Common myeloid progenitor, CD34-positive (primary cell): ENCODE measurements at regions not wholly inside any gene's neighbourhood (a gene's known extent, or its start where the extent isn't known, plus 50 kb on each side); places are given as distances from the start of the nearest gene placed in this dataset.

Source experiments
- CTCF ChIA-PET: fragments of 350-600 bp; sonication (Branson Sonifier 250); formaldehyde crosslinking; loops from one replicate; lab custom pipeline; 2021; ENCODE audit warnings: antibody characterized with exemption; lab: Charles Lee
- POLR2A ChIA-PET: fragments of 350-600 bp; sonication (Branson Sonifier 250); formaldehyde crosslinking; loops from one replicate; lab custom pipeline; 2021; ENCODE audit warnings: antibody characterized with exemption; lab: Charles Lee
- DNase-seq, 3 donors: peaks; one replicate each; pipeline versions ENCODE4 v3.0.0 to v3.0.0-alpha.2; 2013
- H3K27ac ChIP-seq, 2 experiments: 1 replicate in 1 of 2; 2 replicates in 1 of 2; pipeline ENCODE4 v1.7.0; 2013; ENCODE audit warnings: inconsistent platforms in 2 of 2, low read length in 2 of 2, mild to moderate bottlenecking in 2 of 2, low read depth in 1 of 2, moderate library complexity in 1 of 2; ENCODE audit not compliant: severe bottlenecking in 2 of 2, insufficient read depth in 1 of 2, poor library complexity in 1 of 2
- H3K27me3 ChIP-seq, 5 experiments: replicated peaks in 2 of 5; 1 replicate in 3 of 5; 2 replicates in 2 of 5; pipeline versions ENCODE4 v1.6.1 to v1.7.0; 2013; ENCODE audit warnings: low read length in 4 of 5, mild to moderate bottlenecking in 2 of 5, moderate library complexity in 2 of 5, inconsistent platforms in 1 of 5; ENCODE audit not compliant: insufficient read depth in 5 of 5, control insufficient read depth in 4 of 5
- H3K36me3 ChIP-seq, 4 experiments: 1 replicate in 2 of 4; 2 replicates in 2 of 4; pipeline versions ENCODE4 v1.6.1 to v1.7.0; 2013; ENCODE audit warnings: low read length in 3 of 4, control low read depth in 1 of 4, mild to moderate bottlenecking in 1 of 4; ENCODE audit not compliant: control insufficient read depth in 4 of 4, insufficient read depth in 4 of 4
- H3K4me1 ChIP-seq, 4 experiments: 1 replicate in 3 of 4; 2 replicates in 1 of 4; pipeline versions ENCODE4 v1.6.1 to v1.7.1; 2013; ENCODE audit warnings: low read length in 3 of 4, mild to moderate bottlenecking in 3 of 4, control low read depth in 1 of 4, inconsistent platforms in 1 of 4, moderate library complexity in 1 of 4; ENCODE audit not compliant: control insufficient read depth in 4 of 4, insufficient read depth in 4 of 4; ENCODE audit errors: control extremely low read depth in 1 of 4
- H3K4me3 ChIP-seq, 7 experiments: 1 replicate in 4 of 7; 2 replicates in 3 of 7; pipeline versions ENCODE4 v1.5.1 to v1.7.0; 2013; ENCODE audit warnings: mild to moderate bottlenecking in 7 of 7, low read length in 6 of 7, moderate library complexity in 6 of 7, inconsistent platforms in 2 of 7, low read depth in 2 of 7, control low read depth in 1 of 7; ENCODE audit not compliant: insufficient read depth in 4 of 7, control insufficient read depth in 1 of 7; ENCODE audit errors: extremely low read depth in 1 of 7
- H3K9me3 ChIP-seq, 5 experiments: 1 replicate in 4 of 5; 2 replicates in 1 of 5; pipeline versions ENCODE4 v1.6.1 to v1.7.1; 2013; ENCODE audit warnings: low read length in 4 of 5, mild to moderate bottlenecking in 2 of 5, inconsistent platforms in 1 of 5, low read depth in 1 of 5, moderate library complexity in 1 of 5; ENCODE audit not compliant: control insufficient read depth in 4 of 5, insufficient read depth in 2 of 5; ENCODE audit errors: control extremely low read depth in 1 of 5
- WGBS: methylation state at CpG from one replicate; pipeline ENCODE4 v1.1.5; 2013; ENCODE audit not compliant: insufficient coverage; 5-methylcytosine and 5-hydroxymethylcytosine counted together

- Histone ChIP-seq H3K36me3 (no peaks in the 10 kb centered on the region), H3K4me3 (no peak overlapping the region), H3K9me3 (peaks cover 0 to 14% (median 3%) of the 10 kb centered on the region in 5 experiments), H3K27me3 (peaks cover 0 to 3% (median 0%) of the 10 kb centered on the region in 5 experiments), H3K27ac (no peak overlapping the region), H3K4me1 (no peaks in the 10 kb centered on the region)
- CTCF ChIA-PET = no interaction called here
- POLR2A ChIA-PET = no interaction called here
- no peak for DNase-seq
- 91% methylated on average over 6 of the region's 6 CpGs for WGBS
These were observed 357.2 kb upstream of the SULF2 start for GRCh38 chr20:48142516-48142773.

GRCh38 chr20:48141660-48142515 is 356.6 kb upstream of the SULF2 start:
- H3K9me3 ChIP-seq = peaks cover 0 to 14% (median 3%) of the 10 kb centered on the region in 5 experiments
- no peaks in the 10 kb centered on the region for H3K4me1 ChIP-seq
- CTCF ChIA-PET = no interaction called here
- H3K27ac ChIP-seq = no peak overlapping the region
- peaks cover 0 to 3% (median 0%) of the 10 kb centered on the region in 5 experiments for H3K27me3 ChIP-seq
- 100% methylated on average over 3 of the region's 5 CpGs for WGBS
- H3K36me3 ChIP-seq = no peaks in the 10 kb centered on the region
- DNase-seq = no peak
- H3K4me3 ChIP-seq = no peak overlapping the region
- POLR2A ChIA-PET = no interaction called here

- H3K36me3 ChIP-seq = no peaks in the 10 kb centered on the region
- no peak overlapping the region for H3K4me3 ChIP-seq
- H3K4me1 ChIP-seq = no peaks in the 10 kb centered on the region
- DNase-seq = no peak
- CTCF ChIA-PET = interaction anchor here (0.5 kb wide), 1 partner anchor 144 kb away, joined by 4 read pairs; no protein-coding TSS in a partner anchor
- POLR2A ChIA-PET = no interaction called here
- peaks cover 0 to 14% (median 3%) of the 10 kb centered on the region in 5 experiments for H3K9me3 ChIP-seq
- H3K27me3 ChIP-seq = peaks cover 0 to 4% (median 0%) of the 10 kb centered on the region in 5 experiments
- WGBS = 88% methylated on average over 6 of the region's 6 CpGs
- no peak overlapping the region for H3K27ac ChIP-seq
These were observed 354.2 kb upstream of the SULF2 start for GRCh38 chr20:48139262-48140041.

GRCh38 chr20:48132834-48133233 is 347.6 kb upstream of the SULF2 start:
- ChIA-PET CTCF (no interaction called here), POLR2A (no interaction called here)
- H3K36me3 ChIP-seq = no peaks in the 10 kb centered on the region
- no peak overlapping the region for H3K27ac ChIP-seq
- H3K4me3 ChIP-seq = no peak overlapping the region
- DNase-seq = no peak
- peaks cover 0 to 11% (median 7%) of the 10 kb centered on the region in 5 experiments for H3K27me3 ChIP-seq
- no peaks in the 10 kb centered on the region for H3K4me1 ChIP-seq
- peaks cover 0 to 9% (median 0%) of the 10 kb centered on the region in 5 experiments for H3K9me3 ChIP-seq

DNA sequence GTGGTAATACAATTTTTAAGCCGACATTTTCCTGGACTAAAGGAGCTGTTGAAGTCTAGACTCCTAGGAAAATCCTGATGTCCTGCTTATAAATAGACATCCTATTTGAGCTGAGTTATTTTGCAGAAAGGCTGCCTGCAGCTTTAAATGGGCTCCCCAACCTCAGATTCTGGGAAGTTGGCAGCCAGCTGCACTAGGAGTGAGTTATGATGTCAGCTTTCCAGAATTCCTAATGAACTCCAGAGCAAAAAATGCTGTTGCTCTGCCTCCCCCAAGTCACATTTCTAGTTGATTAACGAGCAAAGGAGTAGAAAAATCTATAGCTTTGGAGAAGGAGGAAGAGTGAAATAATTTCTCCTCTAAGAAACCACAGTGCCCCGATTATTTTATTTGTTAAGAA is 346.3 kb upstream of the SULF2 start:
- no CpG with 5 or more reads among the region's 3 CpGs for WGBS
- ChIA-PET POLR2A (no interaction called here), CTCF (interaction anchor here (0.6 kb wide), 1 partner anchor 8 kb away, joined by 3 read pairs; no protein-coding TSS in a partner anchor)
- Histone ChIP-seq H3K27ac (no peak overlapping the region), H3K36me3 (no peaks in the 10 kb centered on the region), H3K4me3 (no peak overlapping the region), H3K4me1 (no peaks in the 10 kb centered on the region), H3K27me3 (peaks cover 0 to 11% (median 7%) of the 10 kb centered on the region in 5 experiments), H3K9me3 (peaks cover 0 to 9% (median 0%) of the 10 kb centered on the region in 5 experiments)
- no peak for DNase-seq

- 97% methylated on average over 4 of the region's 5 CpGs for WGBS
- Histone ChIP-seq H3K9me3 (peaks cover 0 to 9% (median 0%) of the 10 kb centered on the region in 5 experiments), H3K27ac (no peak overlapping the region), H3K36me3 (no peaks in the 10 kb centered on the region), H3K4me3 (no peak overlapping the region), H3K4me1 (no peaks in the 10 kb centered on the region), H3K27me3 (peaks cover 0 to 20% (median 12%) of the 10 kb centered on the region in 5 experiments)
- CTCF ChIA-PET = interaction anchor here (1.6 kb wide), 1 partner anchor 73 kb away, joined by 4 read pairs; no protein-coding TSS in a partner anchor
- DNase-seq = no peak
- POLR2A ChIA-PET = no interaction called here
These were observed 344.2 kb upstream of the SULF2 start for GRCh38 chr20:48129345-48129942.
